GM12878 (cell line): ENCODE measurements at regions not wholly inside any gene's neighbourhood (a gene's known extent, or its start where the extent isn't known, plus 50 kb on each side); places are given as distances from the start of the nearest gene placed in this dataset.

Source experiments
- FOS ChIP-seq: IDR thresholded peaks from 3 replicates; pipeline ENCODE4 v1.6.1; 2011; ENCODE audit warnings: borderline replicate concordance; ENCODE audit not compliant: insufficient read length; ENCODE audit errors: extremely low read depth
- TF ChIP-seq, protein P1 (sequence below): IDR thresholded peaks from 2 replicates; pipeline ENCODE4 v1.6.1; 2012; ENCODE audit warnings: improper control_type of control experiment, low read depth, low read length; ENCODE audit not compliant: insufficient replicate concordance
- TF ChIP-seq, protein P2 (sequence below): fragments of 450-650 bp; IDR thresholded peaks from 2 replicates; pipeline ENCODE4 v1.6.1; 2016; ENCODE audit warnings: mild to moderate bottlenecking, moderate library complexity, borderline replicate concordance

DNA sequence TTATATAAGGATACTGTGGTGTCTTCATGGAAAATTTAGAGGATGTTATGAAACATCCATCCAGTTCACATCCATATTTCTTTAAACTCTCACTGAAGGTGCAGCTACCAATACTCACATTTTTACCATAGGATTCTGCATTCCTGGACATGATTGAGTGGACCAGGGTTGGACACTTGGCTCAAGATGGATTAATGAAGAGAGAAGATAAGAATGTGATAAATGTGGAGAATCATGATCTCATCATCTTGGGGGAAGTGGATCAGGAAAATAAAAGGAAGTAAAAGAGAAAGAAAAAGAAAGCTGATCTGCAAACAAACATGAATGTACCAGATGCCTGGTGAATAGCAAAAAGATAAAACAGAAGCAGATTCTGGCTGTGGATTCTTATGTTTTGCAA, 175.4 kb downstream of the NPFFR2 start (continued):
- TF ChIP-seq, protein P1, sequence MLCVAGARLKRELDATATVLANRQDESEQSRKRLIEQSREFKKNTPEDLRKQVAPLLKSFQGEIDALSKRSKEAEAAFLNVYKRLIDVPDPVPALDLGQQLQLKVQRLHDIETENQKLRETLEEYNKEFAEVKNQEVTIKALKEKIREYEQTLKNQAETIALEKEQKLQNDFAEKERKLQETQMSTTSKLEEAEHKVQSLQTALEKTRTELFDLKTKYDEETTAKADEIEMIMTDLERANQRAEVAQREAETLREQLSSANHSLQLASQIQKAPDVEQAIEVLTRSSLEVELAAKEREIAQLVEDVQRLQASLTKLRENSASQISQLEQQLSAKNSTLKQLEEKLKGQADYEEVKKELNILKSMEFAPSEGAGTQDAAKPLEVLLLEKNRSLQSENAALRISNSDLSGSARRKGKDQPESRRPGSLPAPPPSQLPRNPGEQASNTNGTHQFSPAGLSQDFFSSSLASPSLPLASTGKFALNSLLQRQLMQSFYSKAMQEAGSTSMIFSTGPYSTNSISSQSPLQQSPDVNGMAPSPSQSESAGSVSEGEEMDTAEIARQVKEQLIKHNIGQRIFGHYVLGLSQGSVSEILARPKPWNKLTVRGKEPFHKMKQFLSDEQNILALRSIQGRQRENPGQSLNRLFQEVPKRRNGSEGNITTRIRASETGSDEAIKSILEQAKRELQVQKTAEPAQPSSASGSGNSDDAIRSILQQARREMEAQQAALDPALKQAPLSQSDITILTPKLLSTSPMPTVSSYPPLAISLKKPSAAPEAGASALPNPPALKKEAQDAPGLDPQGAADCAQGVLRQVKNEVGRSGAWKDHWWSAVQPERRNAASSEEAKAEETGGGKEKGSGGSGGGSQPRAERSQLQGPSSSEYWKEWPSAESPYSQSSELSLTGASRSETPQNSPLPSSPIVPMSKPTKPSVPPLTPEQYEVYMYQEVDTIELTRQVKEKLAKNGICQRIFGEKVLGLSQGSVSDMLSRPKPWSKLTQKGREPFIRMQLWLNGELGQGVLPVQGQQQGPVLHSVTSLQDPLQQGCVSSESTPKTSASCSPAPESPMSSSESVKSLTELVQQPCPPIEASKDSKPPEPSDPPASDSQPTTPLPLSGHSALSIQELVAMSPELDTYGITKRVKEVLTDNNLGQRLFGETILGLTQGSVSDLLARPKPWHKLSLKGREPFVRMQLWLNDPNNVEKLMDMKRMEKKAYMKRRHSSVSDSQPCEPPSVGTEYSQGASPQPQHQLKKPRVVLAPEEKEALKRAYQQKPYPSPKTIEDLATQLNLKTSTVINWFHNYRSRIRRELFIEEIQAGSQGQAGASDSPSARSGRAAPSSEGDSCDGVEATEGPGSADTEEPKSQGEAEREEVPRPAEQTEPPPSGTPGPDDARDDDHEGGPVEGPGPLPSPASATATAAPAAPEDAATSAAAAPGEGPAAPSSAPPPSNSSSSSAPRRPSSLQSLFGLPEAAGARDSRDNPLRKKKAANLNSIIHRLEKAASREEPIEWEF, result no peak
- TF ChIP-seq, protein P2, sequence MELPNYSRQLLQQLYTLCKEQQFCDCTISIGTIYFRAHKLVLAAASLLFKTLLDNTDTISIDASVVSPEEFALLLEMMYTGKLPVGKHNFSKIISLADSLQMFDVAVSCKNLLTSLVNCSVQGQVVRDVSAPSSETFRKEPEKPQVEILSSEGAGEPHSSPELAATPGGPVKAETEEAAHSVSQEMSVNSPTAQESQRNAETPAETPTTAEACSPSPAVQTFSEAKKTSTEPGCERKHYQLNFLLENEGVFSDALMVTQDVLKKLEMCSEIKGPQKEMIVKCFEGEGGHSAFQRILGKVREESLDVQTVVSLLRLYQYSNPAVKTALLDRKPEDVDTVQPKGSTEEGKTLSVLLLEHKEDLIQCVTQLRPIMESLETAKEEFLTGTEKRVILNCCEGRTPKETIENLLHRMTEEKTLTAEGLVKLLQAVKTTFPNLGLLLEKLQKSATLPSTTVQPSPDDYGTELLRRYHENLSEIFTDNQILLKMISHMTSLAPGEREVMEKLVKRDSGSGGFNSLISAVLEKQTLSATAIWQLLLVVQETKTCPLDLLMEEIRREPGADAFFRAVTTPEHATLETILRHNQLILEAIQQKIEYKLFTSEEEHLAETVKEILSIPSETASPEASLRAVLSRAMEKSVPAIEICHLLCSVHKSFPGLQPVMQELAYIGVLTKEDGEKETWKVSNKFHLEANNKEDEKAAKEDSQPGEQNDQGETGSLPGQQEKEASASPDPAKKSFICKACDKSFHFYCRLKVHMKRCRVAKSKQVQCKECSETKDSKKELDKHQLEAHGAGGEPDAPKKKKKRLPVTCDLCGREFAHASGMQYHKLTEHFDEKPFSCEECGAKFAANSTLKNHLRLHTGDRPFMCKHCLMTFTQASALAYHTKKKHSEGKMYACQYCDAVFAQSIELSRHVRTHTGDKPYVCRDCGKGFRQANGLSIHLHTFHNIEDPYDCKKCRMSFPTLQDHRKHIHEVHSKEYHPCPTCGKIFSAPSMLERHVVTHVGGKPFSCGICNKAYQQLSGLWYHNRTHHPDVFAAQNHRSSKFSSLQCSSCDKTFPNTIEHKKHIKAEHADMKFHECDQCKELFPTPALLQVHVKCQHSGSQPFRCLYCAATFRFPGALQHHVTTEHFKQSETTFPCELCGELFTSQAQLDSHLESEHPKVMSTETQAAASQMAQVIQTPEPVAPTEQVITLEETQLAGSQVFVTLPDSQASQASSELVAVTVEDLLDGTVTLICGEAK, result no peak
- no peak for TF ChIP-seq FOS
- TF ChIP-seq, all 136 proteins: peak for 0
